Body of pancreas (tissue), 4 donors: ENCODE measurements at regions not wholly inside any gene's neighbourhood (a gene's known extent, or its start where the extent isn't known, plus 50 kb on each side); places are given as distances from the start of the nearest gene placed in this dataset.

Experiments used
- POLR2A ChIP-seq, 3 donors: fragments of 450-650 bp; IDR thresholded peaks; one replicate each; pipeline ENCODE4 v1.6.1; 2016; ENCODE audit warnings: antibody characterized with exemption in 3 of 3, mild to moderate bottlenecking in 2 of 3
- TF ChIP-seq, protein P1 (sequence below), 7 experiments: fragments of 450-650 bp in 4 of 7; fragments of 200-600 bp in 3 of 7; sonication (generic) in 3 of 7; IDR thresholded peaks; one replicate each; pipeline ENCODE4 v1.5.1; 2016 to 2019; ENCODE audit warnings: antibody characterized with exemption in 7 of 7

DNA sequence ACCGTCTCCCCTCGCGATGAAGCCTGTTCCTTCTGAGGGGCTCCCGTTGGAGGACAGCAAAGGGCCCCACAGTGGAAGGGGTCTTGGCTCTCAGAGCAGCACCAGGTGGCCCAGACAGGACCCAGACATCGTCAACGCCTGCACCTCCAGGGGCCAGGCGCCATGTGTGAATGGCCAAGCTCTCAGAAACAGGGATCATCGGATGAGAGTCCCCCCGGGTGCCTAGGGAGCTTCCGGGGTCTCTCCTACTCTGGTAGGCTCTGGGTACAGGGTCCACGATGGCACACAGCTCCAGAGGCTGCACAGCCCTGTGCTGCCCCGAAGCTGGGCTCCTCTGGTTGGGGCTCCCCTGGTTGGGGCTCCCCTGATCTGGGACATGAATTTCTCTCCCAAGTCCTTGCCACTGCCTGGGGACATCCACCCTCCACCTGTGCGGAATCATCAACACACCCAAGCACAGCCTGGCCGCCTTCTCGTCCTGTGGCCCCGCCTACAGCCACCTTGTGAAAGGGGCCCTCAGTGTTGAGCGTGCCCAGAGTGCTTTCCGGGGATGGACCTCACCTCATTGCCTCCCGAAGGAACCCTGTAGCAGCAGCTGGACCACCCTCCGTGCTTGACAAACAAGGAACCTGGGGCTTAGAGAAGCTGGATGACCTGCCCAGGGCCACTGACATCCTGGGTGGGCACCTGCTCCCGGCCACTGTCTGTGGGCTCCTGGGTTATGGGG is 929.0 kb downstream of the BRD1 start:
- TF ChIP-seq, protein P1, sequence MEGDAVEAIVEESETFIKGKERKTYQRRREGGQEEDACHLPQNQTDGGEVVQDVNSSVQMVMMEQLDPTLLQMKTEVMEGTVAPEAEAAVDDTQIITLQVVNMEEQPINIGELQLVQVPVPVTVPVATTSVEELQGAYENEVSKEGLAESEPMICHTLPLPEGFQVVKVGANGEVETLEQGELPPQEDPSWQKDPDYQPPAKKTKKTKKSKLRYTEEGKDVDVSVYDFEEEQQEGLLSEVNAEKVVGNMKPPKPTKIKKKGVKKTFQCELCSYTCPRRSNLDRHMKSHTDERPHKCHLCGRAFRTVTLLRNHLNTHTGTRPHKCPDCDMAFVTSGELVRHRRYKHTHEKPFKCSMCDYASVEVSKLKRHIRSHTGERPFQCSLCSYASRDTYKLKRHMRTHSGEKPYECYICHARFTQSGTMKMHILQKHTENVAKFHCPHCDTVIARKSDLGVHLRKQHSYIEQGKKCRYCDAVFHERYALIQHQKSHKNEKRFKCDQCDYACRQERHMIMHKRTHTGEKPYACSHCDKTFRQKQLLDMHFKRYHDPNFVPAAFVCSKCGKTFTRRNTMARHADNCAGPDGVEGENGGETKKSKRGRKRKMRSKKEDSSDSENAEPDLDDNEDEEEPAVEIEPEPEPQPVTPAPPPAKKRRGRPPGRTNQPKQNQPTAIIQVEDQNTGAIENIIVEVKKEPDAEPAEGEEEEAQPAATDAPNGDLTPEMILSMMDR (IDR thresholded peaks at IDR 0.05): no peak
- TF ChIP-seq POLR2A (IDR thresholded peaks at IDR 0.05): no peak
